ENCODE measurements at regions not wholly inside any gene's neighbourhood (a gene's known extent, or its start where the extent isn't known, plus 50 kb on each side); places are given as distances from the start of the nearest gene placed in this dataset.

- no peak for TF ChIP-seq CTCF (IDR thresholded peaks at IDR 0.05)
These were observed 1860.3 kb downstream of the TP53TG3F start for GRCh38 chr16:35319536-35320192.

GRCh38 chr16:35325936-35326335 is 1866.5 kb downstream of the TP53TG3F start:
- no peak for TF ChIP-seq CTCF (IDR thresholded peaks at IDR 0.05)

DNA sequence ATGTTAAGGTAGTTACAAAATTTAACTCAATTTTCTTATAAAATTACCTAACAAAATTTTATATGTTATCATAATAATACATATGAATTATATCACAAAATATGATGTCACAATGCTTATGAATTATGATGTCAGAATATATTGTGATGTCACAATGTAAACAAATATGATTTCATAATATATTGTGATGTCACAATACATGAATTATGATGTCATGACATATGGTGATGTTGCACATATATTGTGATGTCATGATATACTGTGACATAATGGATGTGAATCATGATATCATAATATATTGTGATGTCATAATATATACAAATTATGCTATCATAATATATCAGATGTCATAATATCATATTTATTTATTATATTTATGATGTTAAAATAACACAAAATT is 1879.9 kb downstream of the TP53TG3F start:
- no peak for TF ChIP-seq CTCF (IDR thresholded peaks at IDR 0.05)

DNA sequence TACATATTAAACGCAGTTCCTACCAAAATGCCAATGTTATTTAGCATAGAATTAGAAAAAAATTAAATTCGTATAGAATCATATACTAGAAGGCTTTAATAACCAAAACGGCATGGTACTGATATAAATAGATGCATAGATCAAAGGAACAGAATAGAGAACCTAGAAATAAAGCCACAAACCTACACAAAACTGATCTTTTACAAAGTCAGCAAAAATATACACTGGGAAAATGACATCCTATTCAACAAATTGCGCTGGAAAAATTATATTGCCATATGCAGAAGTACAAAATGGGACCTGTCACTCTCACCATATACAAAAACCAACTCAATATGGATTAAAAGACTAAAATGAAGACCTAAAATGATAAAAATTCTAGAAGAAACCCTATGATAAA is 1882.6 kb downstream of the TP53TG3F start:
- TF ChIP-seq CTCF (IDR thresholded peaks at IDR 0.05) = no peak

GRCh38 chr16:35344012-35344762 is 1884.8 kb downstream of the TP53TG3F start:
- no peak for TF ChIP-seq CTCF (IDR thresholded peaks at IDR 0.05)

DNA sequence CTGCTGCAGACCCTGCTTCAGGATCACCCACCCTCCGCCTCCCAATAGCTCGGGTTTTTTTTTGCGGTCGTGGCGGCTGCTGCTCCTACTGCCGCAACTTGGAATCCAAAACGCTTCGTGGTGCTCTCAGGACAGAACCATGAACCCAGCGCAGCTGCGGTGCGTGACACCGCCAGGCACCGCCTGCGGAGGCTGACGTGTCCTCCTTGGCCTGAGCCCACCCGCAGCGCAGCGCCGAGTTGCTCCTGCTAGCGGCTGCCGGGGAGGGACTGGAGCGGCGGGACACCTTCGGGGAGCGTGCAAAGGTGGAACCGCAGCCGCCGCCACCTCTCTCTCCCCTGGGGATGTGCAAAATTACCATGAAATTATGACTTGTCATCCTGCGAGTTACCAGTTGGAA is 1893.0 kb downstream of the TP53TG3F start:
- no peak for TF ChIP-seq CTCF (IDR thresholded peaks at IDR 0.05)

GRCh38 chr16:35363510-35363909 is 1904.1 kb downstream of the TP53TG3F start:
- TF ChIP-seq CTCF (IDR thresholded peaks at IDR 0.05) = no peak
